ENCODE measurements at regions not wholly inside any gene's neighbourhood (a gene's known extent, or its start where the extent isn't known, plus 50 kb on each side); places are given as distances from the start of the nearest gene placed in this dataset.

GRCh38 chr2:12990523-12990922, 273.8 kb downstream of the TRIB2 start:
- TF ChIP-seq POLR2AphosphoS5 (IDR thresholded peaks at IDR 0.05) = no peak
- no peak for TF ChIP-seq POLR2A (IDR thresholded peaks at IDR 0.05)
- TF ChIP-seq EP300 (IDR thresholded peaks at IDR 0.05; ENCODE audit: low read depth) = no peak
- TF ChIP-seq, protein P1, sequence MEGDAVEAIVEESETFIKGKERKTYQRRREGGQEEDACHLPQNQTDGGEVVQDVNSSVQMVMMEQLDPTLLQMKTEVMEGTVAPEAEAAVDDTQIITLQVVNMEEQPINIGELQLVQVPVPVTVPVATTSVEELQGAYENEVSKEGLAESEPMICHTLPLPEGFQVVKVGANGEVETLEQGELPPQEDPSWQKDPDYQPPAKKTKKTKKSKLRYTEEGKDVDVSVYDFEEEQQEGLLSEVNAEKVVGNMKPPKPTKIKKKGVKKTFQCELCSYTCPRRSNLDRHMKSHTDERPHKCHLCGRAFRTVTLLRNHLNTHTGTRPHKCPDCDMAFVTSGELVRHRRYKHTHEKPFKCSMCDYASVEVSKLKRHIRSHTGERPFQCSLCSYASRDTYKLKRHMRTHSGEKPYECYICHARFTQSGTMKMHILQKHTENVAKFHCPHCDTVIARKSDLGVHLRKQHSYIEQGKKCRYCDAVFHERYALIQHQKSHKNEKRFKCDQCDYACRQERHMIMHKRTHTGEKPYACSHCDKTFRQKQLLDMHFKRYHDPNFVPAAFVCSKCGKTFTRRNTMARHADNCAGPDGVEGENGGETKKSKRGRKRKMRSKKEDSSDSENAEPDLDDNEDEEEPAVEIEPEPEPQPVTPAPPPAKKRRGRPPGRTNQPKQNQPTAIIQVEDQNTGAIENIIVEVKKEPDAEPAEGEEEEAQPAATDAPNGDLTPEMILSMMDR (IDR thresholded peaks at IDR 0.05) = peak in 2 of 5 experiments; percentile 8 to 10
